NCI-H510A treated with DMSO at 0.1 percent for 48 hours (cell line): ENCODE measurements at regions not wholly inside any gene's neighbourhood (a gene's known extent, or its start where the extent isn't known, plus 50 kb on each side); places are given as distances from the start of the nearest gene placed in this dataset.
A peak's percentile ranks its signal among the peaks of the same experiment; 100 is the strongest.
"Not testable (repeated sequence)": the region's sequence is repeated elsewhere in the genome, so short reads cannot be mapped to it uniquely, and the experiment has no call there.

Experiments
- DNase-seq: peaks from one replicate; lab custom pipeline; 2025; lab: John Stamatoyannopoulos, UW

GRCh38 chr1:157219182-157219581 is 81.0 kb upstream of the ETV3 start:
- no peak for DNase-seq

- no peak for DNase-seq
Measured at GRCh38 chr1:157218671-157219070, 80.5 kb upstream of the ETV3 start.

- no peak for DNase-seq
Measured at GRCh38 chr1:157217486-157217885, 79.3 kb upstream of the ETV3 start.

DNA sequence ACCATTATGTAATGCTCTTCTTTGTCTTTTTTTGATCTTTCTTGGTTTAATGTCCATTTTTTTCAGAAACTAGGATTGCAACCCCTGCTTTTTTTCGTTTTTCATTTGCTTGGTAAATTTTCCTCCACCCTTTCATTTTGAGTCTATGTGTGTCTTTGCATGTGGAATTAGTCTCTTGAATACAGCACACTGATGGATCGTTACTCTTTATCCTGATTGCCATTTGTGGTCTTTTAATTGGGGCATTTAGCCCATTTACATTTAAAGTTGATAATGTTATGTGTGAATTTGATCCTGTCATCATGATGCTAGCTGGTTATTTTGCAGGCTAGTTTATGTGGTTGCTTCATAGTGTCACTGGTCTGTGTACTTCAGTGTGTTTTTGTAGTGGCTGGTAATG is 75.6 kb upstream of the ETV3 start:
- DNase-seq, result no peak

DNA sequence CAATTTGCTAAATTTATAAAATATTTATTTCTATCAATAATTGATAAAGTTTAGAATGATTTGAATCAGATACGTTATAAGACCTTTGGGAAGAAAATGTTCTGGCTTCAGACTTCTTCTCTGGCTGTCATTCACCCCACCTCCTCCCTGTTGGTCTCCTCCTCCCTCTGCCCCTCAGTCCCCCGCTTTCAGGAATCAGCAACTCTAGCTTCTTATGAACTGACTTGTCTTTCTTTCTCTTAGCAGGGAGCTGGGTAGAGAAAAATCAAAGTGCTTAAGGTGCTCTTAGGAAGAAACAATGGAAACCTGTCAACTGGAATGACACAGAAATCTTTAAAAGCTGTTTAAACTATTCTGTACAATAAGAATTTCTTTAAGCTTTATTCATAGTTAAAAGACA is 71.3 kb upstream of the ETV3 start:
- DNase-seq, result no peak

- DNase-seq, result not testable (repeated sequence)
Measured at GRCh38 chr1:157205982-157206381, 67.8 kb upstream of the ETV3 start.

GRCh38 chr1:157203166-157203565 is 65.0 kb upstream of the ETV3 start:
- DNase-seq, result no peak

DNA sequence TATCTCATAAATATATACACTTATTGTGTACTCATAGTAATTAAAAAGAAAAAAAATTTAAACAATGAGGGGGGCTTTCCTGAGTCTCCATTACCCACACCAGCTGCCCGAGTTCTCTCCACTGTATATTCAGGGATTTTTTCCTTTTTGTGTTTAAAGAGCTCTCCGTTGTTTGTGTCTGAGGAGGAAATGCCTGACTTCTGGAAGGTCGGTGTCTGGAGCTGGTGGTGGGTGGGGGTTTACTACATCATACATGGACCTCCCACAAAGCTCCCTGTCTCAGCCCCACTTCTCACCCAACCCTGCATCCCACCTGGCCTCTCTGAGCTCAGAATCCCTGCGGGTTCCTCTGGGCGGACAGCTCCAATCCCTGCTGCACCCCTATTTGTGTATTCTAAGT is 64.1 kb upstream of the ETV3 start:
- DNase-seq, result no peak

DNA sequence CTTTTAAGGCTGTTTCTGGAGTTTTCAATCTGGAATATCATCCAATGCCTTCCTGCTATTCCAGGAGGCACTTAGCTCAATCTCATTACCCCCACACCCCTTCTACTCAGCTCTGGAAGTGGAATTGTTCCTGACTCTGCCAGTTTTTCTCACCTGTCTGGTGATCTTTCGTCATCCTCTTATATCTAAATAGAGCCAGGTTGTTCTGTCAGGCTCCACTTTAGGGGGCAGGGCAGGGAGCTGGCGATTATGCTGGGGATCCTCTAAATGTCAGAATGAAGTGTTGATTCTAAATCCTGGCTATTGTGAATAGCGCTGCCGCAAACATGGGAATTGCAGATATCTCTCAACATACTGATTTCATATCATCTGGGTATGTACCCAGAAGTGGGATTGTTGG is 63.6 kb upstream of the ETV3 start:
- DNase-seq, result peak; percentile 72

DNA sequence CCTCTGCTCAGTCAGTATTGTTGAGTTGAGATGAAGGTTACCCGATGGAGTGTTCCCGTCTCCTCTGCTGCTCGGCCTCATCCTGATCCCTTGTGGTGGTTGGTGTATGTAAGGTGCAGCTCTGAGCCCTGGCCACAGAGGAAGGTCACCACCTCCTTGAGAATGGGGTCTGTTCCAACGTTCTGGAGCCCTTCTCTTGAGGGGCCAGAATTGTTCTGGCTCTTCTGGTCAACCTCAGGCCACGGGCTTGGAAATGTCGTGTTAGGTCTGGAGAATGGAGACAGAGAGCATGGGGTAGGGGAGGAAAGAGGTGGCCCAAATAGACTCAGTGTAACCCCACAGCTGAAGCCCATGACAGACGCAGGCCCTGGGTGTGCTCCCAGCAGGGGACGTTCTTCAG is 62.3 kb upstream of the ETV3 start:
- no peak for DNase-seq

- DNase-seq, result no peak
Measured at GRCh38 chr1:157199421-157199755, 61.2 kb upstream of the ETV3 start.

DNA sequence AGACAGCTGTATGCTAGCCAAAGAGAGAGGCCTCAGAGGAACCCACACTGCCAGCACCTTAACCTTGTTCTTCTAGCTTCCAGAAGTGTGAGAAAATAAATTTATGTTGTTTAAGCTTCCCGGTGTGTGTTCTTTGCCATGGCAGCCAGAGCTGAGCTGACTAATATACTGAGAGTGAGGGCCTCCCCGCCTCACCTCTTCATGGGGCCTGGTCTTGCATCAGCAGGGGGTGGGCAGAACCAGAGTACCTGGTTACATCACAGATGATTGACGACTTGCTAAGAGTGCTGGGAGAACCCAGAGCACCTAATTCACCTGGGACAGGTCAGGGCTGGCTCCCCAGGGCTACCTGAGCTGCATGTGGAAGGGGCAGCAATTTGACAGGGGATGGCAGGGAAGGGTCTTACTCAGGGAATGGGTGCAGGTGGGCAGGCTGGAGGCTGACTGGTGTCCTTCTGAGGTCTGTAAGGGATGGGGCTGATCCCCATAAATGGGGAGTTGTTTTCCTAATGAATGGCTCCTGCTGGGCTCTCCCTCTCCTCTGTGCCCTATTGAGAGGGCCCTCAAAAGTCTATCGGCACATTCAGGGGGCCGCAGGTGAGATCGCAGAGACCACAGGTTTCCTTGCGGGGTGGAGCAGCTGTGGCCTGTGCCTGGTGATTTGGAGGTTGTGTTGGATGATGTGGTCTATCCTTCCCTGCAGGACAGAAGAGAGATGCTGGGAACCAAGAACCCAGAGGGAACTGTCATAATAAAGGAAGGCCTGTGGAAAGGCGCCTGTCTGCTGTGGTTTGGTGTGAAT is 60.6 kb upstream of the ETV3 start:
- DNase-seq, result peak; percentile 71

DNA sequence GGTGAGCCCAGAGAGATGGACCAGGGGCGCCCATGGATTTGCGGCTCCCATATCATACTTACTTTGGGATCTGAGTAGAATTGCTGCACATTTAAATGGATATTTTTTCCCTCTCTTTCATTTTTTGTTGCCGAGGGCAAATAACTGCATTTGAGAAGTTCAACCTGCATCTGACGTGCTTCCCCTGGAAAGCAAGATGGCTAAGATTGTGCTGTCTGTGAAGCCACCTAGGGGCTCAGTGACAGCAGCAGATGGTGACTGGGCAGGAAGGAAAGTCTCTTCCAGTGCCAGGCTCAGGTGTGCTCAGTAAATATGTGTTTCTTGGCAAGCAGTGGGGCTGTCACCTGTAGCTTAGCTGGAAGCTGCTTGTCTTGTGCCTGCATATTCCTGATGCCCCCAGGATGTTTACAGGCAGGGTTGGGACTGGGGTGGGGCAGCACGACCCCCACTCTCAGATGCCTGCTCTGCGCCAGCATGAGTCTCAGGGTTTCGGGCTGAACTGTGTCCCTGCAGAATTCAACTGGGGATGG is 59.8 kb upstream of the ETV3 start:
- no peak for DNase-seq

GRCh38 chr1:157196670-157197456 is 58.7 kb upstream of the ETV3 start:
- not testable (repeated sequence) for DNase-seq

GRCh38 chr1:157196245-157196543 is 58.0 kb upstream of the ETV3 start:
- no peak for DNase-seq

DNA sequence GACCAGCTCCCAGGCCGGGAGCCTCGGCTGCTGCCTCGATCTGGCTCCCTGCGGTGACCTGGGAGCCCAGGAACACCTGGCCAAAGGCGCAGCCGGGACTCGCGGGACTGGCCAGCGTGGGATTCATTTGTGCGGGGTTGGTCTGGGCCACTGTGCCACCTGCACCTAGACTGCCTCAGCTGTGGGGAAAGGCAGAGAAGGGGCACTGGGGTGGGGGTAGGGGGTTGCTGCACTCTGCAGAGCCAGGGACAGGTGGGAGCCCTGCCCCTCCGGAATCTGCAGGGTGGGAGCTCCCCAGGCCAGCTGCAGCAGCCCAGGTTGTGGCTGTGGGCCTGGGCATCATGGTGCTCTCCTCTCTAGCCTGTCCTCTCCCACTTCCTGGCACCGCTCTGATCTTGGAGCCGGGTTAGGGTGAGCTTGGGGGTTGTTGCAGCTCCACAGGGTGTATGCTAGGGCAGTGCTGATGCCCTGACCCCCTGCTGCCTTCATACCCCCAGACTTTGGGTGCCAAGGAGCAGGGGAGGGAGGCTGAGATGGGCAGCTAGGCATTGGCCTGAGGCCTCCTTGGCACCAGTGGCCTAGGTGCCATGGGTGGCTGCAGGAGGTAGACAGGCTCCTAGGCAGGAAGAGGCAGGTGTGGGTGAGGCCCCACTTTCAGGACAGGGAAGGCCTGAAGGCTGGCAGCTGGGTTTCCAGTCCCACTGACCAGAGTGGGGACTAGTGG is 57.5 kb upstream of the ETV3 start:
- no peak for DNase-seq

GRCh38 chr1:157194731-157195520 is 56.7 kb upstream of the ETV3 start:
- no peak for DNase-seq

GRCh38 chr1:157193702-157194391 is 55.7 kb upstream of the ETV3 start:
- peak; percentile 82 for DNase-seq

DNA sequence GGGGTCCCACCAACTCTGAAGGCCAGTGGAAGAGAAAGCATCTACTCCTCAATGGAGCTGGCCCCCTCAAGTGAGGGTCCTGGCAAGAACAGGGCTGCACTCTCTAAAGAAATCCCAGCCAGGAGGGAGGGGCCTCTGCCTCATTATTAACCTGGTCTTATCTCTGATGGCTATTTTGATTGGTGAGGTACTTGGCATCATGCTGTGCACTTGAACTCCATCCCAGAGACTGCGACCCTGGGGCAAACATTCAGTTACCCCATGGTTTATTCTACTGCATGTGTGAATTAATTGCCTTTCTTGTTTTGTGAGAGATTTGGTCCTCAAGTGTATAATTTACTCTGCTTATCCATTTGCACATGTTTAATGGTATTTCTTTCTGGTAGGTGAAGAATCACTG is 55.0 kb upstream of the ETV3 start:
- DNase-seq, result no peak

GRCh38 chr1:157189986-157190982 is 52.1 kb upstream of the ETV3 start:
- DNase-seq, result no peak
